Small intestine (tissue), 7 donors: ENCODE measurements at regions not wholly inside any gene's neighbourhood (a gene's known extent, or its start where the extent isn't known, plus 50 kb on each side); places are given as distances from the start of the nearest gene placed in this dataset.

ENCODE experiments used
- DNase-seq, 2 donors: peaks; one replicate each; pipeline versions ENCODE4 v3.0.0 to v3.0.0-alpha.2; 2013
- FAIRE-seq: peaks from 2 replicates; lab custom pipeline; 2012; peaks lifted over from hg19 to GRCh38; lab: Jason Lieb, UNC
- H3K27ac ChIP-seq, 3 donors: one replicate each; pipeline ENCODE4 v1.5.1; 2013; ENCODE audit warnings: low read length in 2 of 3, mild to moderate bottlenecking in 2 of 3, control low read depth in 1 of 3, inconsistent platforms in 1 of 3, low read depth in 1 of 3, moderate library complexity in 1 of 3
- H3K27me3 ChIP-seq, 3 donors: one replicate each; pipeline ENCODE4 v1.6.1; 2013; ENCODE audit warnings: low read length in 3 of 3, inconsistent platforms in 1 of 3; ENCODE audit not compliant: control insufficient read depth in 3 of 3, insufficient read depth in 3 of 3
- H3K36me3 ChIP-seq, 3 donors: one replicate each; pipeline ENCODE4 v1.6.1; 2013; ENCODE audit warnings: low read length in 3 of 3, inconsistent platforms in 1 of 3, low read depth in 1 of 3, mild to moderate bottlenecking in 1 of 3, moderate library complexity in 1 of 3; ENCODE audit not compliant: control insufficient read depth in 3 of 3, insufficient read depth in 2 of 3
- H3K4me1 ChIP-seq, 3 donors: one replicate each; pipeline ENCODE4 v1.6.1; 2013; ENCODE audit warnings: low read length in 2 of 3, inconsistent platforms in 1 of 3, low read depth in 1 of 3, mild to moderate bottlenecking in 1 of 3, moderate library complexity in 1 of 3; ENCODE audit not compliant: control insufficient read depth in 3 of 3, insufficient read depth in 2 of 3
- H3K4me3 ChIP-seq, 3 donors: one replicate each; pipeline ENCODE4 v1.5.1; 2013; ENCODE audit warnings: low read length in 3 of 3, control low read depth in 1 of 3, inconsistent platforms in 1 of 3, low read depth in 1 of 3, mild to moderate bottlenecking in 1 of 3, moderate library complexity in 1 of 3
- H3K9me3 ChIP-seq, 2 donors: one replicate each; pipeline ENCODE4 v1.6.1; 2013; ENCODE audit warnings: low read depth in 1 of 2, low read length in 1 of 2; ENCODE audit not compliant: control insufficient read depth in 2 of 2, insufficient read depth in 1 of 2
- WGBS, 3 donors: extraction: QIAGEN DNeasy Blood & Tissue Kit; methylation state at CpG; one replicate each; pipeline ENCODE4 v1.1.7; 2013; 5-methylcytosine and 5-hydroxymethylcytosine counted together
- donor health status: healthy with polysubstance abuse.
- donor health status: control.
- donor health status: control.
- donor health status: Bipolar disorder and iron deficiency.
- donor health status: healthy.

DNA sequence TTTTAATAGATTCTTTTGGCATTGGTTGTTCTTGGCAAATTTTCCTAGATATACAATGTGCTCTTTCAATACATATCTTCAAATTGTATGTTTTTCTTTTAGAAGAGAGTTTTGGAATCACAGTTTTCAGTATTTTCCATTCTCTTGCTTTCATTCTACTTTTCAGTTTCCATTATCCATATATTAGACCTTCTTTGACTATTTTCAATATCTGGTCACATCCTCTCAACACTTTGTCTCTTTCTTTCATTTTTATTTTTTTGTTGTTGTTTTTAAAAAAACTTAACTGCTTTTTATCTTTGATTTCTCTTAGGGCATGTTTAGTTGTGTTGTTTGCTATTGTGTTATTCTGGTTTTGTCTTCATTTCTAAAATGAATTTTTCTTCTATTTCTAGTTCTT lies 59.9 kb upstream of the CLMN start:
- H3K27ac ChIP-seq = no peak overlapping the region
- FAIRE-seq = peak; percentile 5
- DNase-seq = no peak
- H3K4me3 ChIP-seq = no peak overlapping the region
- no peaks in the 10 kb centered on the region for H3K4me1 ChIP-seq
- no peaks in the 10 kb centered on the region for H3K36me3 ChIP-seq
- peaks cover 0 to 15% of the 10 kb centered on the region in 2 donors for H3K9me3 ChIP-seq
- H3K27me3 ChIP-seq = no peaks in the 10 kb centered on the region

DNA sequence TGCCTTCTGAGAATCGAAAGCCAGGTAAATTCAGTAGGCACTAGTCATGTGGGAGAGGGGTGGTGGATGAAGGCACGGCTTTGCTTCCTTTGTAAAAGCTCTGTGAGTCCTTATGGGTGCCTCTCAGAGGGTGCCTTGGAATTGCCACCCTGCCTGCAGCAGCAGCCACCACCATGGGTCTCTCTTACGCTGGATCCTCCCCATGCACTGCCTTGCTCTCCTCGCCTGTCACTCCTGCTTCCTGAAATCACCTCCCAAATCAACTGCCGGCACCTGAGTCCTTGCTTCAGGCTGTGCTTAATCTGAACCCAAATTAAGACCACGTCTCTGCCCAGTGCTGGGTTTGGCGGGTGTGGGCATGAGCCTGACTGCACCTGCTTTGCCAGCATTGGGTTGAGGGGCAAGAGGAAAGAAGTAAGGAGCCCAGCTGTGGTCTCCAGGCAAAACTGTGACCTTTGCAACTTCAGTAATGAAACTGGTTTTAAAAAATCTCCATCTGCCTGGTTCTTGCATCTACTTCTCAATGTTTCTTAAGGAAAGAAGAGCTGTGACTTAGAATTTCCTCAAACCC lies 55.9 kb upstream of the CLMN start:
- no peaks in the 10 kb centered on the region for H3K4me1 ChIP-seq
- H3K36me3 ChIP-seq = no peaks in the 10 kb centered on the region
- DNase-seq (no peak), FAIRE-seq (no peak)
- no peaks in the 10 kb centered on the region for H3K27me3 ChIP-seq
- H3K9me3 ChIP-seq = peaks cover 0 to 10% of the 10 kb centered on the region in 2 donors
- no peak overlapping the region for H3K4me3 ChIP-seq
- 41 to 58% (median 49%) methylated on average over 7 of the region's 7 CpGs for WGBS, 3 donors
- H3K27ac ChIP-seq = no peak overlapping the region

DNA sequence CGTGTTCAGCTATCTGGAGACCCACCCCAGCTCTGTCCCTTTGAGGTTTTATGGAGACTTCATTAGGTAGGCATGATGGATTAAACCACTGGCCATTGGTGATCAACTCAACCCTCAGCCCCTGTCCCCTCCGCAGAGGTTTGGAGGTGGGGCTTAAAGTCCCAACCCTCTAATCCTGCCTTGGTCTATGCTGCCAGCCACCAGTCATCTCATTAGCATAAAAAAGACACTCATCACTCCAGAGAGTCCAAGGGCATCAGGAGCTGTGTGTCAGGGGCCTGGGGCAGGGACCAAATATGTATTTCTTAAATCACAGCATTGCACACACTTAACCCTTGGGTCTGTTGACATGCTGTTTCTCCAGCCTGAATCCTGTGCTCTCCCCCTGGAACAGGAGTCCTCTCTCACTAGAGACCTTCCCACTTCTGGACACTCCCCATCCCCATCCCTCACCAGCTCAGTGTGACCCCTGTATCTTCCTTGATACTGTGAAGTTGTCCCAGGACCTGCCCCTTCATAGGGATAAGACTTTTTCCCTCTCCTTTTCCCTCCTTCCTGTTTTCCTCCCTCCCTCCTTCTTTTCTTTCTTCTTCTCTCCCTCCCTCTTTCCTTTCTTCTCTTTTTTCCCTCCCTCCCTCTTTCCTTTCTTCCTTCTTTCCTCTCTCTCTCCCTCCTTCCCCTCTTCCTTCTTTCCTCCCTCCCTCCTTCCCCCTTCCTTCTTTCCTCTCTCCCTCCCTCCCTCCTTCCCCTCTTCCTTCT lies 54.7 kb upstream of the CLMN start:
- 41 to 58% (median 47%) methylated on average over 2 of the region's 2 CpGs for WGBS, 3 donors
- H3K4me1 ChIP-seq = no peaks in the 10 kb centered on the region
- no peak overlapping the region for H3K4me3 ChIP-seq
- FAIRE-seq = no peak
- H3K27me3 ChIP-seq = no peaks in the 10 kb centered on the region
- H3K9me3 ChIP-seq = peaks cover 0 to 5% of the 10 kb centered on the region in 2 donors
- no peaks in the 10 kb centered on the region for H3K36me3 ChIP-seq
- H3K27ac ChIP-seq = no peak overlapping the region
- no peak for DNase-seq

DNA sequence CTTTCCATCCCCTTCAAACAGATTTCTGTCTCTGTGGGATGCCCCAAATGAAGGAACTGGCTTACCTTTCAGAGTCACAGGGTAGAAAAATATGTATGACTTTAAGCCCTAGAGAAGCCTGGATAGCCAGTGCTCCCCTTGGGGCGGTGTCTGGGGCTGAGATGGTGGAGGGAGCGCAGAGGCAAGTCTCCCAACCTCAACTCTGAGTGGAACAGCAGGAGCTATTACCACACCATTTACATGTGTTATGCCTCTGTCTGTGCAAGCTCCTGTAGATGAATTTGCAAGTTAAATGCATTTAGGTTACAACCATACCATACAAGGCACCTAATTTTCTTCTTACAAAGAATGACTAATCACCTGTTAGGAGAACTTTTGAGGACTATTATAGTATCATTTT lies 50.4 kb upstream of the CLMN start:
- Histone ChIP-seq H3K27me3 (no peaks in the 10 kb centered on the region), H3K36me3 (no peaks in the 10 kb centered on the region), H3K9me3 (no peaks in the 10 kb centered on the region), H3K4me3 (no peak overlapping the region), H3K27ac (no peak overlapping the region), H3K4me1 (no peaks in the 10 kb centered on the region)
- WGBS, 3 donors = 75 to 88% (median 88%) methylated on average over 2 of the region's 2 CpGs
- DNase-seq = no peak
- FAIRE-seq = no peak
